GM12872 (cell line): ENCODE measurements at regions not wholly inside any gene's neighbourhood (a gene's known extent, or its start where the extent isn't known, plus 50 kb on each side); places are given as distances from the start of the nearest gene placed in this dataset.

Experiments used
- CTCF ChIP-seq: IDR thresholded peaks from 3 replicates; pipeline ENCODE4 v1.5.1; 2011; ENCODE audit warnings: low read depth, mild to moderate bottlenecking, low read length, moderate library complexity; ENCODE audit not compliant: insufficient read depth

GRCh38 chr9:36521148-36521547 lies 51.5 kb upstream of the MELK start:
- TF ChIP-seq CTCF = no peak

- TF ChIP-seq CTCF = no peak
Observed at GRCh38 chr9:36517131-36517530, 55.6 kb upstream of the MELK start.

DNA sequence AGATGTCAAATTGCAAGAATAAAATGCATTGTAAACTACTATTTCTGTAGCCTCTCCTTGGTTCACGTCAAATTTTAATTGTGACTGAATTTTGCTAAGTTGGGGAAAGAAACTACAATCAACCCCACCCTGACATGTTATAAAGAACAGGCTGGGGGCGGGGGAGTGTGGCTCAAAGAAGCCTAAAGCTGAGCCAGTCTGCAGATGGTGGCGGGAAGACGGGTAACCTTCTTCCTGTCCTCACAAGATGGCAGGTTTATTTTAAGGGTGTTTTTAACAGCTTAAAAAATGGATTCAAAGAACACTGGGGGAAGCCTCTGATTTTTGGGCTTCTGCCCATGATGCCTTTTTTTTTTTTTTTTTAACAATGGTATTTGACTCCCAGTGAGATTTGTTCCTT lies 68.5 kb upstream of the MELK start:
- no peak for TF ChIP-seq CTCF

GRCh38 chr9:36503172-36504088 lies 69.3 kb upstream of the MELK start:
- TF ChIP-seq CTCF = no peak

- TF ChIP-seq CTCF = no peak
Observed at GRCh38 chr9:36501727-36502126, 71.0 kb upstream of the MELK start.

DNA sequence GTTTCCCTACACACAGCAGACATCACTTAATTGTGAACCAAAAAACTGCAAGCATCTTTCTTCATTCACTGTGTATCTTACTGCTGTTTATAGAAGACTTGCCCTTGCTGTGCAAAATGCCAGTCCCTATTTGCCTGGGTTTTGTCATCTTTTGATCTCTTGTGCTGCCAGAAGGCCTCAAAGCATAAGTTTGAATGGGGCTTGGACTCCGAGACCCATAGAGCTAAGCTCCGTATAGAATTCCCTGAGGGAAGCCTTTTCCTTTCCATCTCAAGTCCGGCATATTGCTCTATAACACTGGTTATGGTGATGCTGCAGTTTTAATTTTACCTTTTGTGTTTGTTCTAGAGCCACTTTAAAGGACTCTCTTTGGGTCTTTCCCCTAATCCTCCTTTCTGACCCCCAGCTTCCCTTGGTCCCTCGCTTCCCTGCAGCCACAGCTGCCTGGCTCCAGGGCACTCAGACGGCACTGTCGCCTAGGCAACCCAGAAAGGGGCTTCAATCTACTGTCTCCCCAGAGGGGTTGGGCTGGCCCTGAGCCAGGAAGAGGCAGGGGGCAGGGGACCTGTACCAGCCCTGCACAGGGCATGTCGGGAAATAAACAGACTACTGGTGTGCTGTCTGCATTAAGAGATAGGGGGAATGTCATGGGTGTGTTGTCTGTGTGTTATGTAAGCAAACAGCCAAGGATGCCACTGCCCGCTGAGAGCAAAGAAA lies 73.4 kb upstream of the MELK start:
- TF ChIP-seq CTCF = no peak

DNA sequence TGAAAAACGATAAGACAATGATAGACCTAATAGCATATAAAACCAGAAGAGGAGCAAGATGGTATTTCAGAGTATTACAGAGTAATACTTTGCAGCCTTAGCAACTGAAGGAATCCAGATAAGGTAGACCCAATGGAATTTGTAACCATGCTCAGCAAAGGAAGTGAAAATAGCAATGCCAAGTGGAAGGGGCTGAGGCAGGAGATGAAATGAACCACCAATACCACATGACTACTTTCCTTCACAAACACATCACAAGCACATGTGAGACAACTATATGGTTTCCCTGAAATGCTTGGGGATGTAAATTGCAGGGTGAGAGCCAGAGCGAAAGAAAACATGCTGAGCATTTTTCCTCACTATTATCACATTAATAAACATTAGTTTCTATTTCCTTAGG lies 79.8 kb upstream of the MELK start:
- no peak for TF ChIP-seq CTCF
